H1 (cell line): ENCODE measurements at regions not wholly inside any gene's neighbourhood (a gene's known extent, or its start where the extent isn't known, plus 50 kb on each side); places are given as distances from the start of the nearest gene placed in this dataset.

Experiments used
- CHD1 ChIP-seq: IDR thresholded peaks from 2 replicates; pipeline ENCODE4 v1.6.1; 2012; ENCODE audit warnings: low read depth, low read length, improper control_type of control experiment
- FOSL1 ChIP-seq: IDR thresholded peaks from 2 replicates; pipeline ENCODE4 v1.6.1; 2011; ENCODE audit warnings: mild to moderate bottlenecking, low read depth, low read length, moderate library complexity; ENCODE audit not compliant: insufficient read depth
- JUND ChIP-seq: IDR thresholded peaks from 2 replicates; pipeline ENCODE4 v1.6.1; 2011; ENCODE audit warnings: mild to moderate bottlenecking, improper control_type of control experiment, low read length
- KDM4A ChIP-seq: IDR thresholded peaks from one replicate; pipeline ENCODE4 v1.7.1; 2012; ENCODE audit warnings: low read depth, mild to moderate bottlenecking, moderate library complexity, low read length, inconsistent platforms; ENCODE audit not compliant: severe bottlenecking
- NRF1 ChIP-seq: IDR thresholded peaks from 2 replicates; pipeline ENCODE4 v1.6.1; 2011; ENCODE audit warnings: mild to moderate bottlenecking, low read depth, low read length, improper control_type of control experiment
- RXRA ChIP-seq: IDR thresholded peaks from 2 replicates; pipeline ENCODE4 v1.6.1; 2011; ENCODE audit warnings: low read depth, mild to moderate bottlenecking, low read length, moderate library complexity; ENCODE audit not compliant: insufficient read depth
- SP1 ChIP-seq: IDR thresholded peaks from 2 replicates; pipeline ENCODE4 v1.6.1; 2011; ENCODE audit warnings: low read depth, low read length
- TF ChIP-seq, protein P1 (sequence below): IDR thresholded peaks from 2 replicates; pipeline ENCODE4 v1.6.1; 2011; ENCODE audit warnings: low read length, improper control_type of control experiment

DNA sequence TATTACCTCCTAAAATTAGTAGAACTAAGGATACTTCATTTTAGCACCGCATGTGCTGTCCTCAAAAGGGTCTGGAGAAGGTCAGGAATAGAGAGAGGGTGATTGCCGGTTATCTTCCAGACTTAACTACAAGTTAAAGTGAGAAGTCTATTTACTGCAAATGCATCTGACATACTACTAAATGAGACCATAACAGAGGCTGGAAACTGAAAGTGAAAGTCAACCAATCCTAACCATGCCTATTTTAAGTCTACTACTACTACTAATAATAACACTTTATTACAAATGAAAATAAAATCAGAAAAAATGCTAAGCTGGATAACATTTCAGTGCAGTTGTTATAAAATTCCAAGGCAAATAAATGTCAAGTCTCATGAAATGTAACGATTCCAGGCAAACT is 244.7 kb downstream of the KIF20B start (continued):
- TF ChIP-seq, protein P1, sequence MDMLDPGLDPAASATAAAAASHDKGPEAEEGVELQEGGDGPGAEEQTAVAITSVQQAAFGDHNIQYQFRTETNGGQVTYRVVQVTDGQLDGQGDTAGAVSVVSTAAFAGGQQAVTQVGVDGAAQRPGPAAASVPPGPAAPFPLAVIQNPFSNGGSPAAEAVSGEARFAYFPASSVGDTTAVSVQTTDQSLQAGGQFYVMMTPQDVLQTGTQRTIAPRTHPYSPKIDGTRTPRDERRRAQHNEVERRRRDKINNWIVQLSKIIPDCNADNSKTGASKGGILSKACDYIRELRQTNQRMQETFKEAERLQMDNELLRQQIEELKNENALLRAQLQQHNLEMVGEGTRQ, result no peak
- TF ChIP-seq JUND (no peak), FOSL1 (no peak), NRF1 (no peak), CHD1 (no peak), RXRA (no peak), SP1 (no peak), KDM4A (no peak)
